ENCODE measurements at regions not wholly inside any gene's neighbourhood (a gene's known extent, or its start where the extent isn't known, plus 50 kb on each side); places are given as distances from the start of the nearest gene placed in this dataset.
"Not testable (repeated sequence)": the region's sequence is repeated elsewhere in the genome, so short reads cannot be mapped to it uniquely, and the experiment has no call there.

DNA sequence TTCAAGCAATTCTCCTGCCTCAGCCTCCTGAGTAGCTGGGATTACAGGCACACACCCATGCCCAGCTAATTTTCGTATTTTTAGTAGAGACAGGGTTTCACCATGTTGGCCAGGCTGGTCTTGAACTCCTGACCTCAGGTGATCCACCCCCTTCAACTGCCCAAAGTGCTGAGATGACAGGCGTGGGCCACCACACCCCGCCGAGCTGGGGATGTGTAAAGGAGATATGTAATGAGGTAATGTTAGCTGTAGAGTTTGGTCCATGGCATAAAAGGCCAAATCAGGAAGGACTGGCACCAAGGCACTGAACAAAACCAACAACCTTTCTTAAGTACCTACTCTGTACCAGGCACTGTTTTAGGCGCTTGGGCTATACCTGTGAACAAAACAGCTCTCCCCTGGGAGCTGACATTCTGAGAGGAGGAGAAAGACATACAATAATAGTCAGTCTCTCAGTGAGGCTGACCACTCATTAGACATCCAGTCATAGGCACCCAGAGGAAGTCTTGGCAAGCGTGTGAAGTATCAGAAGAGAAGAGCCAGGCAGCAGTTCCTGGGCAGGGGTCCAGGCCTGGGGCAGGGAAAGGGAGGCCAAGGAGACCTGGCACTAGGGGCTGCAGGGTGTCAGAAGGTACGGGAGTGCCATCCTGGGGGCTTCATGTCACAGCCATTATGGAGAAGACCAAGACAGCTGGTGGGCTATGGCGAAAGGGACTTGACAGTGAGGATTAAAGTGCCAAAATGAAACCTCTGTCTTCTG is 164.8 kb upstream of the DTNBP1 start:
- no peak for DNase-seq

DNA sequence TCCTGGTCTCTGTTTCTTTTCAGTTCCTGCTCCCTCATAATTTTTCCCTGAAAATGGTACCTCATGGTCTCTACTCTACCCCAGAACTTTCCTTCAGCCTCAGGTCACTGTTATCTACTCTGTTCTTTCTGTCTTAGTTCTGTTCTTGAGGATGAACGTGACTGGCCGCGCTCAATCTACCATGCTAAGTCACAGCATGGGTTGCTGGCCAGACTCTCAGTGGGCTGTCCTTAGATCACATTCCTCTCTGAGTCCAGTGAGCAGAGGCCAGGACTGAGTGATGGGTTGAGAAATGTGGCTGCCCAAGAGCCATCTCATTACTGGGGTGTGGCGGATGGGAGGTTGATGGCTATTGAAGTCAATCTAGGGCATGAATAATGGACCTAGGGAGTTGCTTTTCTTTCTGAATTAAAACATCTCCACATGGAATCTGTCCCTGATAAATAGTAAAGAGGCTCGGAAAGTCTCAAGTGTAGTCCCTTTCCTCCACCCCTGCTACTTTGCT is 164.0 kb upstream of the DTNBP1 start:
- no peak for DNase-seq

DNA sequence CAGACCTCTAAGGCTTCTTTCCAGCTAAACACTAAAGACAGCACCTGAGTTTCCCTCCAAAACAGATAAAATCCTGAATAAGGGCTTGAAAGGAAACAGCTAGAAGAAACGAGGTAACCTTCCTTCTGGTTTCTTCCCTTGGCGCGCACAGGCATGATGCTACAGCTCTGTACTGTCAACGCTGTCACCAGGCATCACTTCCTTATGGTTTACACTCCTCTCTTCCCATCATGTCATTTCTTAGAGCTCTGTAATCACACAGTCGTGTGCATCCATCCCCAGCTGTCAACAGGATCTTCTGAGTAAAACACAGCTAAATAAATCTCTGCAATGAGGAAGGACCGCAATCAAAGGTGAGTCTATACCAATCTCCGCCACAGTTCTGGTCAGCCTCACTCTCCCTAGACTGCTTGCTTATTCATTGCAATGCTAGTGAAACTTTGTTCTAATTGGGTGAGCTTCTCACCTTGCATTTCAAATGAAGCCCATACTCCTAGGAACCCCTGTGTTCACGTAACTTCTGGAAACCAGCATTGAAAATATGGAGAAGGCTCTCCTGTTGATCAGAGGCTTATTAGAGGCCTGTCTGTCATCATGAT is 162.6 kb upstream of the DTNBP1 start:
- DNase-seq = no peak

DNA sequence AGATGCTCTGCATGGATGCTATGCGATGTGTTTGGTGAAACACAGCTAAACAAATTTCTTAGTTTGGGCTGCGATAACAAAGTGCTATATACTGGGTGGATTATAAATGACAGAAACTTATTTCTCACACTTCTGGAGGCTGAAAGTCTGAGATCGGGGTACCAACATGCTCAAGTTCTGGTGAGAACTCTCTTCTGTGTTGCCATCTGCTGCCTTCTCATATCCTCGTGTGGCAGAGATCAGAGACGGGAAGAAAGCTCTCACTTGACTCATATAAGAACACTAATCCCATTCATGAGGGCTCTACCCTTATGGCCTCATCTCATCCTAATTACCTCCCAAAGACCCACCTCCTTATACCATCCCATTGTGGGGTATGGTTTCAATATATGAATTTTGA is 162.0 kb upstream of the DTNBP1 start:
- DNase-seq = no peak

DNA sequence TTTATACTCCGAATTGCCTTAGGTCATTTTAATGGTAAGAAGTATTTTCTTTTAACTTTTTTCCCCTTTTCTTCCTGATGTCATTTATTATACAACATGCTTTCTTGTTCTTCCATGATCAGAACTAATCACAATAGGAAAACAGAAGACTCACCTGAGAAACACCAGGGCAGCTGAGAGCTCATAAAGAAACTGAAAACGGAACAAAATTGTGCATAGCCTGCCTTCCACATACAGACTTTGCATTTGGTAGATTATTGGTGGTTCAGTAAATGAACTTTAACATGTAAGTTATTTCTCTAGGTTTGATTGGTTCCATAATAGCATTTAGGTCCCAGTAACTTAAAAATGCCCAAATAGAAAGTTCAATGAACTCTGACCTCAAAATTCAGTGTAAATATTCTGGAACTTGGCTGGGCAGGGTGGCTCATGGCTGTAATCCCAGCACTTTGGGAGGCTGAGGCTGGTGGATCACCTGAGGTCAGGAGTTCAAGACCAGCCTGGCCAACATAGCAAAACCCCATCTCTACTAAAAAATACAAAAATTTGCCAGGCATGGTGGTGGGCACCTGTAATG is 161.1 kb upstream of the DTNBP1 start:
- DNase-seq = no peak

DNA sequence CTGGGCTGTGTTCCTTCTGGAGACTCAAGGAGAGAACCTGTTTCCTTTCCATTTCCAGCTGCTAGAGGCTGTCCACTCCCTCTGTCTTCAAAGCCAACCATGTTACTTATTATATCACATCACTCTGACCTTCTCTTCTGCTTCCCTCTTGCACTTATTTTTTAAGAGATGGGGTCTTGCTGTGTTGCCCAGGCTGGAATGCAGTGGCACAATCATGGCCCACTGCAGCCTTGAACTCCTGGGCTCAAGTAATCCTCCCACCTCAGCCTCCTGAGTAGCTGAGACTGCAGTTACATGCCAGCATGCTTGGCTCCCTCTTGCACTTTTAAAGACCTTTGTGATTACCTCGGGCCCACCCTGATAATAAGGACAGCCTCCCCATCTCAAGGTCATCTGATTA is 160.0 kb upstream of the DTNBP1 start:
- no peak for DNase-seq

DNA sequence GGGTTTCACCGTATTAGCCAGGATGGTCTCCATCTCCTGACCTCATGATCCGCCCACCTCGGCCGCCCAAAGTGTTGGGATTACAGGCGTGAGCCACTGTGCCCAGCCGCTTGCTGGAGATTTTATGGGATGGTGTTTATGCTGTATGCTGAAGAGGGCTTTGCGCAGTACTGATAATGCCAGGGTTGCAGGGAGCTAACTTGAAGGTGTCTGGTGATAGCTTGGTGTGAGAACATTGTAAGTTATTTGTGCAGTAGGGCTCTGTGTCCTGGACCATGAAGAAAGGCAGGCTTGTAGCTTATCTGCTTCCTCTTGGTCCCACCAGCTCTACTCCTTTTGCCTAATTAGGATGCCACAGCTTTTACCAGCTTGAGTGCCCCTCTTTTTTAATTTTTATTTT is 157.0 kb upstream of the DTNBP1 start:
- DNase-seq = no peak

DNA sequence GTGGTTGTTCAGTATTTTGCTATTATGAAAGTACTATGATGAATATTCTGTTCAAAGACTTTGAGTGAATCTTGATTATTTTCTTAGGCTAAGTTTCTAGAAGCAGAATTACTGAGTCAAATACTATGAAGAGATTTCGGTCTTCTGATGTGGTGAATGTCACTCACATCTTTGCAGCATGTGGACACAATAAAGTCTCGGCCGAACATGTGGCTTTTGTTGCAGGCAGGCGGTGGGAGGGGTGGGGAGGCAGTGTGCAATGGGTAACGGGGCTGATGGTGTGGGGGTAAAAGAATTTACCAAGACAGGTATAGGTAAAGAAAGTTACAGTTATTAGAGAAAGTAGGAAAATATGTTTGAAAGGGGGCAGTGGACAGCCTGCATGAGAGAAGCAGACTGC is 156.4 kb upstream of the DTNBP1 start:
- no peak for DNase-seq

DNA sequence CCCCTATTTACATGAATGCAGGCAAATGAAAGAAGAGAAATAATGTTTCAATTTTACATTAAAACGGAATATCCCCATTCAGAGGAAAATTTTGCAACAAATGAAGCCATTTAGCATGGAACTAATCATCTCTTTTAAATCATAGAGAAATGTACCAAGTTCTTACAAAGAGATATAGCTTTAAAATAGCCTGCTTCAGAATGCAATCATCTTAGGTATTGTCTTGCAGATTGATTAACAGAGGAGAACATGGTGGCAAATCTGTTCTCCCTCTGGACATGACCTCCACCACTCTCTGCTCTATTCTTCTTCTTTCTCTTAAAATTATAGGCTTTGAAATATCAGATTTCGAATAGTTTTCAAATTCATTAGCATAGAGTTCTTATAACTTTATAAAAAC is 155.7 kb upstream of the DTNBP1 start:
- no peak for DNase-seq

DNA sequence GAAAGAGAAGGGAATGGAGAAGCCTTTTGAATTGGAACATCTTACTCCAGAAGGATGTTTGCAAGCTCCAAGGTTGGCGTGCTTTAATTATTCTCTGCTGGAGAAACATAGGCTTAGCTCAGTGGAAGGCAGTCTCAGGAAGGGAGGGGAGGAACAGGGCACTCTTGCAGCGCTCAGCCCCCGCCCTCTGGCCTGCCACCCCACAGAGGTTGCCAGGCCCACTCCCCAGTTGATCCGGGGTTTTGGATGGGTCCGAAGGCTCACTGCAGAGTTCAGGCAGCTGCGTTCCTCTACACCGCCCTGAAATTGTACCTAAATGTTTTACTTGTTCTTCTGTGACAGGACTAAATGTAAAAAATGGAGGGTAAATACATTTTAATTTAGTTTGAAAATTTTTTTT is 155.2 kb upstream of the DTNBP1 start:
- no peak for DNase-seq

DNA sequence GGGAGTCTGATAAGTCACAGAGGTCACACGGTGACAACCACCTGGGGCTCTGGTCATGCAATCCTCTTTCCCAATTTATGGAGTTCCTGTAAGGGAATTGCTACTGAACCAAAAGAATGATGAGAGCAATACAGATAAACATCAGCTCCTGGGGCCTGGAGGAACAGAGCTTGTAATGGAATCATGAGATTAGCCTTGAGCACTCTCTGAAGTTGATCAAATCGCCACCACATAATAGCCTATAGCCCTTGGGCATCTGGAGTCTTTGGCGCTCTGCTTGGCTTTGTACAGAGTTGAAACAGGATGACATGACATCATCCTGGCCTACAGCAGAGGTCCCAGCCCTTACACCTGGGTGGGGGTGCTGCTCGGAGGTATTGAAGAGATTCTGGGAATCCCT is 154.3 kb upstream of the DTNBP1 start:
- DNase-seq = no peak

DNA sequence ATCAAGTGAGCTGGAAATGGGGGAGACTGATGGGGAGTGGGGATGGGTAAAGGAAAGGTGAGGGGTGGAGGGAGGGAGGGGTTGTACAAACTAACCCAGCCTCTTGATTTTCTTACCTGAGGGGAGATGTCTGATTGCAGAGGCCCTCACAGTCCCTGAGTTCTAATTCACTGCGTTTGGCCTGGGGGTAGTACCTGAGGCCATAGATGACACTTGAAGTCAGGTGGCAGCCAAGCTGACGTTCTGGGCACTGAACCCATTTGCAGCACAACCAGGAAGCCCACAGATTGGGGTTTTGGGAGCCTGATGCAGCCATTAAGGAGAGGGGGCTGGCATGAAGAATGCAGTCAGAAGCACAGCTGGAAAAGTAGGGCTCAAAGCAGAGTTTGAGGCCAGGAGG is 153.8 kb upstream of the DTNBP1 start:
- no peak for DNase-seq

DNA sequence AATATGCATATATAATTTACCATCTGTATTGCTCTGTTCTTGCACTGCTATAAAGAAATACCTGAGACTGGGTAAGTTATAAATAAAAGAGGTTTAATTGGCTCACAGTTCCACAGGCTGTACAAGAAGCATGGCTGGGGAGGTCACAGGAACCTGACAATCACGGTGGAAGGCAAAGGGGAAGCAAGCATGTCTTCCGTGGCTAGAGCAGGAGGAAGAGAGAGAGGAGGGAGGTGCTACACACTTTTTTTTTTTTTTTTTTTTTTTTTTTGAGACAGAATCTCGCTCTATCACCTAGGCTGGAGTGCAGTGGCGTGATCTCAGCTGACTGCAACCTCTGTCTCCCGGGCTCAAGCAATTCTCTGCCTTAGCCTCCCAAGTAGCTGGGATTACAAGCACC is 150.9 kb upstream of the DTNBP1 start:
- DNase-seq = not testable (repeated sequence)

DNA sequence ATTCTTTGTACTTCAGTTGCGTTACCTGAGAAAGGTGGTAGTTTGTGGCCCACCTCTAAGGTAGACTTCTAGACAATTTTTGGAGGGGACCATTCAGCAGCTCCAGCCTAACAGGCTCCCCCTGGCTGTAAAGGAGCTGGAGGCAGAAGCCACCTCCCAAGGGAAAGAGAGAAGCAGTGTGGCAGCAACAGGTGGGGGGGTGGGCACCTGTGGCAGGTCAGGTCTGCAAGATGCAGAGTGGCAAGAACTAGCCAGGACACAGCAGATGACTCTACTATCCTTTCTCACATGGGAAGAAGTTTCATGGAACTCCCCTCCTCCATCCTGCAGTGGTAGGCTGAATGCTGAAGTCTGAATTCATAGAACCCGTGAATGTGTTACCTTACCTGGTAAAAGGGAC is 148.3 kb upstream of the DTNBP1 start:
- no peak for DNase-seq

DNA sequence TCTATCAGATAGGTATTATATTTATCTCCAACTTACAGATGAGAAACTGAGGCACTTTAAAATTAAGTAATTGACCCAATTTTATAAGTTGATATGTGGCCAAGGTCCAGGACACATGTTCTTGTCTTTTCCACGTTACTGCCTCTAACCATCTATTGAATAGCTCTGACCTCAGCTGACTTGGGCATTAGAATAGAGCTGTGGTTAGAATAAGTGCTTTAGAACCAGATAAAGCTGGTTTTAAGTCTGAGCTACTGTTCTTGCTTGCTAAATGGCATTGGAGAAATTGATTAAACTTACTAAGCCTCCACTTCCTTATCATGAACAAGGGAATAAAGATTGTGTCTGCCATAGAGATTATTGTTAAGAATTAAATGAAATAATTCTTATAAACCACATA is 147.8 kb upstream of the DTNBP1 start:
- DNase-seq = no peak

DNA sequence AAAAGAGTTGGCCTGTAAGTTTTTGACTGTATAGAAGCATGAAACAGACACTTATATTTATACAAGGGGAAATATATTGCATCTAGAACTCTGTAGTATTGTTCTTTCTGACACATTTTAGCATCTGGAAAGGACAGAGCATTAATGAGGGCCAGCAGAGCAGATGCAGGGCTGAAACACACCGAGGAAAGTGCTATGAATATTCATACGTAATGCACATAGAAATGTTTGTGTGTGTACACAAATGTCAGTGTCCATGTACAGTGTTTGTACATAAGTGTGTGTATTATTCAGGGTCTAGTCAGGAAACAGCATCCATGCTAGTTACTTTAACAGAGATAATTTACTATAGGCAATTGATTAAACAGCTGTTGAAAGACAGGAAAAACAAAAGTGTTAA is 146.5 kb upstream of the DTNBP1 start:
- DNase-seq = no peak

DNA sequence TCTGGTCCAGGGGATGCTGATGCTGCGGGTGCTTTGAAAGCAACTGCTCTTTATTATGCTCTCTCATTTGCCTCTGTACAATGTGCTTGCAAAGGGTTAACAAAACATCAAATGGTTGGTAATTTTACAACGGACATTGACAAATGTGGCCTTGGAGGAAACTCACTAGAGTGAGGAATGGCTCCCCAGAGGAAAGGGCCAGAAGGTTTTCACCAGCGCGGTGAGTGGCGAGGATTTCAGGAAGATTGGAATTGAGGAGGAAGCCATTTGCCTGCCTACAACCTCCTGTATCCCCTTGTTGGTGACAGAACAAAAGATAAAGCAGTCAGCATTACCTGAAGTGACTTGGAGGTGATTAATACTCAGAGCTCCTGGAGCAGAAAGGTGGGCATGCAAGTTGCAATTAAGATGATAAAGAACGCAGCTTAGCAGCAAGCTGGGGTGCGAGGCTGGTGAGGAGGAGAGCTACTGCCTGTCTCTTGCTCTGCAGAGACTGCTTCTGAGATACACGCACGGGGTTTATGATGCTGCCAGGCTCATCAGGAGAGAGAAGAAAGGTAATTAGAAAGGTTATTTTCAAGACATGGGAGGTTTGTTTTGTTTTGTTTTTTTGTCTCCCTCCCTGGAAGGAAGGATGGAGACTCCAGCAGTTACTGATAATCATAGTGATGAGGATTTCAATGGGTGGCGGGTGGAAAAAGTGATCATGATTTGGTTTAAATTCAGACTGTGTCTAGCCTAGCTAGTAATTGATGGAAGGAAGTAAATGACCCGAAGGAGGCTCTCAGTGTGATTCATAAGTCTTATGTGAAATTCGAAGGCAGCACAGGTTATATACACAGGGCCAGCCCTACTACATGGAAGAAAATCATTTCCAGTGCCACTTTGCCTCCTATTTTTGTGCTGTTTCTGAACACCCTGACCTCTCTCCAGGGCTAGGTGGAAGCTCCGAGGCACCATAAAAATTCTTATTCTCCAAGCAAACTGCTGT is 141.6 kb upstream of the DTNBP1 start:
- no peak for DNase-seq

DNA sequence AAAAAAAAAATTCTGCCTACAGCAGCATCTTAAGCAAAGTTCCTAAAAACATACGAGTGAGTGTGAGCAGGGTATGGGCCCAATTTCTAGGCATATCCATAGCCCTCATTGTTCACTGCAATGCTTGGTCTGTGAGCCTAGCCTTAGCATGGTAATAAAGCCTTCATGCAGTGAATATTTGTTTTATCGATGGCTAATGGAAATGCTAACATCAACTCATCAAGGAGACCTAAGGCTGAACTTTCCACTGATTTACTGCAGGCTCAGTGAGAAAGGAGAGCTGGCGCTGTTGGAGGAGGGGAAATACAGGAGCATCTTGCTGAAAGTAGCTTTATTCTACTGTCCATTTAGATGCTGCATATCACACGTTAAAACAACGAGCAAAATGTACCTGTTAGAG is 139.6 kb upstream of the DTNBP1 start:
- no peak for DNase-seq

DNA sequence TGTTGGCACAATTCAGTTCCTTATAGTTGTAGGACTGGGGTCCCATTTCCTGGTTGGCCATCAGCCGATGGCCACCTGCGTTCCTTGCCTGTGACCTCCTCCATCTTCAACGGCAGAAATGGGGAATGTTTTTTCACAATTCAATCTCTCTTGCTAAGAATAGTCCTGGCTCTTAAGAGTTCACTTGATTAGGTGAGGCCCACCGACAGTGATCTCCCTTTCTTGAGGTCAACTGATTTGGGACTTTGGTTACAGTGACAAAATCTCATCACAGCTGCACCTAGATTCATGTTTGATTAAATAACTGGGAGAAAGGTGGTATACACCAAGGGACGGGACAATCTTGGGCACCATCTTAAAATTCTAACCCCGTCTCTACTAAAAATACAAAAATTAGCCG is 139.1 kb upstream of the DTNBP1 start:
- no peak for DNase-seq

DNA sequence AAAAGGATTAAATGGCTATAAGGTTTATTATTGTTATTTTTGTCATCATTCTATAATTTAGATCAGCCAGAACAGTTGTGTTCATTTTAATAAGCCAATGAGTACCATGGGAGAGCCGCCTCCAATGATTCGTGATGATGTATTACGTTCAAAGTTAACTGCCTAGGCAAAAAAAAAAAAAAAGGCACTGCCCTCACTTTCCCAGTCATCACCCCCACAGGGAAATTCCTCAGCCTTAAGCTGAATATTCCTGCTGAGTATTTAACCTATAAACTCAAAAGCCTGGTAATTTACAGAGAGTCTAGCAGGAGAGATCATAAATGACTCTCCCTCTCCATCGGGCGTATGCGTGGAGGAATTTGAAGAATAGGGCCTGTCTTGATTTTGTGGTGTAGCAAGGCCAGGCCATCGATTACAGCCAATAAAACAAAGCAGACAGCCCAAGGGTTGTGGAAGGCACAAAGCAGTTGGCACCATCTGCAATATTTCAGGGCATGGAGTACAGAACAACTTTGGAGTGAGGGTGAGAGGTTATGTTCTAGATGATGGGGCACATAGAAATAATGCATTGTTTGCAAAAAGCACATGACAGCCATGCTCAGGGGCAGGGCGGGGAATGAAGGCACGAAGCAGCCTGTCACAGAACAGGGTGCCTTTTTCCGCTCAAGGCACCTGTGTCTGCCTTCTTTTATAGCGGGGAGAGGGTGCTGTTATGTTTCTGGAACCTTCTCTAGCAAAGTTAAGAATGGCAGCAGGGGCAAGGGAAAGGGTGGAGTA is 138.2 kb upstream of the DTNBP1 start:
- DNase-seq = no peak

DNA sequence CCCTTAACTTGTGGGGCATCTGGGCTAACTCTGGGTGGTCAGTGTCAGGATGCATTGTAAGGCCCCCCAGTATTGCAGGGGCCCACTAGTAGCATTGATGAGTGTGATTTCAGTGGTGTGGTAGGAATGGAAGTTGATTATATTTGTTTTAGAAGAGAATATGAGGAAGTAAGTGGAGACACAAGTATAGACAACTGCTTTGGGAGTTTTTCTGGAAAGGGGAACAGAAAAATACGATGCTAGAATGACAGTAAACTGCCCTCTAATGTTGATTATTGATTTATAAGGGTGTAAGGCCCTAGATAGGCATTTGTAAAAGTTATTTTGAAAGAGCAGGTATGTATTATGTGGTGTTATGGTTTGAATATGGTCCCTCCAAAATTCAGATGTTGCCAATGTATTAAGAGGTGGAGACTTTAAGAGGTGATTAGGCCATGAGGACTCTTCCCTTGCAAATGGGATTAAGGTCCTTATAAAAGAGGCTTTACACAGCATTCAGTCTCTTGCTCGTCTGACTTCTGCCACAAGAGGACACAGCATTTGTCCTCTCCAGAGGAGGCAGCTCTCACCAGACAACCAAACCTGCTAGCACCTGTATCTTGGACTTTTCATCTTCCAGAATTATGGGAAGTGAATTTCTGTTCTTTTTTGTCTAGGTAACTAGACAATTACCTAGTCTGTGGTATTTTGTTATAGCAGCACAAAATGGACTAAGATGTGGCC is 135.9 kb upstream of the DTNBP1 start:
- no peak for DNase-seq

DNA sequence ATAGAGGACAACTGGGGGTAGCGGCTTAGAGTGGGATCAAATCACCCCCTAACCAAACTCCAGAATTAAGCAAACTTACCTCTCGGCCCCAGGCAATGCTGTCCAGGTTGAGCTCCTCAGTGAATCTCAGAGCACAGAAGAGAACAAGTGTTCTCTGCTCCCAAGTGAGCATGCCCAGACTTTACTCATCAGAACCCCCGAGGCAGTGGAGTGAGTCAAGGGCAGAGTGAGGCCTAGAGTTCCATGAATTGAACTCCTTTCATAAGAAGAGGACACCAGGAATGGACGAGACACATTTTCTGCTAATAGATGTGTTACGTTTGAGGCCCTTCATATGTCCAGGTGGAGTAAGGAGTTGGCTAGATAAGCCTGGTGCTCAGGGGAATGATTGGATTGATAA is 134.0 kb upstream of the DTNBP1 start:
- DNase-seq = no peak
